ENCODE measurements at regions not wholly inside any gene's neighbourhood (a gene's known extent, or its start where the extent isn't known, plus 50 kb on each side); places are given as distances from the start of the nearest gene placed in this dataset.
A peak's percentile ranks its signal among the peaks of the same experiment; 100 is the strongest.

DNA sequence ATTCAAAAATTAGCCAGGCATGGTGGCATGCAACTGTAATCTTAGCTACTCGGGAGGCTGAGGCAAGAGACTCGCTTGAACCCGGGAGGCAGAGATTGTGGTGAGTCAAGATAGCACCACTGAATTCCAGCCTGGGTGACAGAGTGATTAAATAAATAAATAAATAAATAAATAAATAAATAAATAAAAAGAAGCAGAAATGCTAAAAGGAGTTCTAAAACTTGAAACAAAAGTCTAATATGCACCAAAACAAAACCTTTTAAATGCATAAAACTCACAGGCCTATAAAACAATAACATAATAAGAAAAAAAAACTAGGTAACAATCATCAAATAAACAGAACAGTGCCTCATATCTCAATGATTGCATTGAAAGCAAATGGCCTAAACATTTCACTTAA is 1458.9 kb downstream of the AMY1C start:
- Histone ChIP-seq H2AFZ (no peak overlapping the region), H3K27ac (no peak overlapping the region), H3K4me2 (no peak overlapping the region), H3K9me3 (ENCODE audit: insufficient read depth, low read depth) (peaks cover 4% of the 10 kb centered on the region; the same call in 1 of the 2 replicates), H3F3A (ENCODE audit: insufficient read depth, low read depth) (no peaks in the 10 kb centered on the region), H3K9me2 (ENCODE audit: insufficient read depth) (0 out of 2 replicates have a peak, but pooled peaks cover 4% of the 10 kb centered on the region), H3K36me3 (ENCODE audit: low read depth) (no peaks in the 10 kb centered on the region), H3K79me2 (ENCODE audit: low read depth) (no peaks in the 10 kb centered on the region), H4K20me1 (ENCODE audit: insufficient read depth) (0 out of 2 replicates have a peak, but pooled peaks cover 2% of the 10 kb centered on the region), H3K4me3 (no peak overlapping the region), H3K4me1 (replicated peaks; ENCODE audit: insufficient read depth) (no peaks in the 10 kb centered on the region), H3K27me3 (ENCODE audit: insufficient read depth, low read depth) (no peaks in the 10 kb centered on the region)
- no peak for DNase-seq
- ChIA-PET POLR2A (ENCODE audit: unreplicated experiment) (no interaction called here), CTCF (no interaction called here)
- TF ChIP-seq, protein P1, sequence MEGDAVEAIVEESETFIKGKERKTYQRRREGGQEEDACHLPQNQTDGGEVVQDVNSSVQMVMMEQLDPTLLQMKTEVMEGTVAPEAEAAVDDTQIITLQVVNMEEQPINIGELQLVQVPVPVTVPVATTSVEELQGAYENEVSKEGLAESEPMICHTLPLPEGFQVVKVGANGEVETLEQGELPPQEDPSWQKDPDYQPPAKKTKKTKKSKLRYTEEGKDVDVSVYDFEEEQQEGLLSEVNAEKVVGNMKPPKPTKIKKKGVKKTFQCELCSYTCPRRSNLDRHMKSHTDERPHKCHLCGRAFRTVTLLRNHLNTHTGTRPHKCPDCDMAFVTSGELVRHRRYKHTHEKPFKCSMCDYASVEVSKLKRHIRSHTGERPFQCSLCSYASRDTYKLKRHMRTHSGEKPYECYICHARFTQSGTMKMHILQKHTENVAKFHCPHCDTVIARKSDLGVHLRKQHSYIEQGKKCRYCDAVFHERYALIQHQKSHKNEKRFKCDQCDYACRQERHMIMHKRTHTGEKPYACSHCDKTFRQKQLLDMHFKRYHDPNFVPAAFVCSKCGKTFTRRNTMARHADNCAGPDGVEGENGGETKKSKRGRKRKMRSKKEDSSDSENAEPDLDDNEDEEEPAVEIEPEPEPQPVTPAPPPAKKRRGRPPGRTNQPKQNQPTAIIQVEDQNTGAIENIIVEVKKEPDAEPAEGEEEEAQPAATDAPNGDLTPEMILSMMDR (conservative IDR thresholded peaks at IDR 0.05) = no peak
- TF ChIP-seq EZH2 (IDR thresholded peaks at IDR 0.05; ENCODE audit: low read depth) = no peak
- intact Hi-C loops (cut with micrococcal nuclease; ENCODE audit: unreplicated experiment) = no loop called here
- BruUV-seq (replicated peaks) = no TSS peak

DNA sequence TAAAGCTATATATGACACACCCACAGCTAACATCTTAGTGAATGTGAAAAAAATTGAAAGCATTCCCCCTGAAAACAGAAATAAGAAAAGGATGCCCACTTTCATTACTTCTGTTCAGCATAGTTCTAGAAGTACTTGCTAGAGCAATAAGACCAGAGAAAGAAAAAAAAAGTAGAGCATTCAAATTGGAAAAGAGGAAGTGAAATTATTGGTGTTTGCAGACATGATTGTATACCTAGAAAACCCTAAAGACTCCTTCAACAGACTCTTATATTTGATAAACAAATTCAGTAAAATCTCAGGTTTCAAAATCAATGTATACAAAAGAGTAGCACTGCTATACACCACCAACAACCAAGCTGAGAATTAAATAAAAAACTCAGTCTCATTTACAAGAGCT is 1461.0 kb downstream of the AMY1C start:
- CTCF ChIA-PET = no interaction called here
- Histone ChIP-seq H2AFZ (0 out of 2 replicates have a peak overlapping the region, but pooled peaks have one; percentile 15), H3F3A (ENCODE audit: insufficient read depth, low read depth) (no peaks in the 10 kb centered on the region), H3K9me3 (ENCODE audit: insufficient read depth, low read depth) (peaks cover 4% of the 10 kb centered on the region; the same call in 1 of the 2 replicates), H3K4me2 (no peak overlapping the region), H3K79me2 (ENCODE audit: low read depth) (no peaks in the 10 kb centered on the region), H3K9me2 (ENCODE audit: insufficient read depth) (0 out of 2 replicates have a peak, but pooled peaks cover 4% of the 10 kb centered on the region), H3K4me3 (no peak overlapping the region), H3K4me1 (replicated peaks; ENCODE audit: insufficient read depth) (no peaks in the 10 kb centered on the region), H3K36me3 (ENCODE audit: low read depth) (no peaks in the 10 kb centered on the region), H3K27ac (no peak overlapping the region), H4K20me1 (ENCODE audit: insufficient read depth) (0 out of 2 replicates have a peak, but pooled peaks cover 2% of the 10 kb centered on the region), H3K27me3 (ENCODE audit: insufficient read depth, low read depth) (no peaks in the 10 kb centered on the region)
- TF ChIP-seq EZH2 (IDR thresholded peaks at IDR 0.05; ENCODE audit: low read depth) = no peak
- TF ChIP-seq, protein P1 (conservative IDR thresholded peaks at IDR 0.05) = no peak
- no TSS peak for BruUV-seq (replicated peaks)
- intact Hi-C loops (cut with micrococcal nuclease; ENCODE audit: unreplicated experiment) = no loop called here
- POLR2A ChIA-PET (ENCODE audit: unreplicated experiment) = no interaction called here
- no peak for DNase-seq

DNA sequence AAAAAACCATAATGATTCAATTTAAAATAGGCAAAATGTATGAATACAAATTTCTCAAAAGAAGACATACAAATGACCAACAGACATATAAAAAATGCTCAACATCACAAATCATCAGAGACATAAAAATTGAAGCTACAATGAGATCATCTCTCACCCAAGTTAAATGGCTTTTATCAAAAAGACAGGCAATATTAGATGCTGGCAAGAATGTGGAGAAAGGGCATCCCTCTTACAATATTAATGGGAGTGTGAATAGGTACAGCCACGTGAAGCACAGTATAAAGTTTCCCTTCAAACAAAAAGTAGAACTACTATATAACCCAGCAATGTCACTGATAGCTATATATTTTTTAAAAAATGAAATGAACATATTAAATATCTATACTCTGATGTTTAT is 1481.7 kb downstream of the AMY1C start:
- Histone ChIP-seq H3K9me2 (ENCODE audit: insufficient read depth) (0 out of 2 replicates have a peak, but pooled peaks cover 3% of the 10 kb centered on the region), H3K9me3 (ENCODE audit: insufficient read depth, low read depth) (peaks cover 5% of the 10 kb centered on the region; the same call in 1 of the 2 replicates), H3K36me3 (ENCODE audit: low read depth) (no peaks in the 10 kb centered on the region), H3F3A (ENCODE audit: insufficient read depth, low read depth) (no peaks in the 10 kb centered on the region), H3K4me2 (no peak overlapping the region), H3K27me3 (ENCODE audit: insufficient read depth, low read depth) (no peaks in the 10 kb centered on the region), H2AFZ (no peak overlapping the region), H3K79me2 (ENCODE audit: low read depth) (no peaks in the 10 kb centered on the region), H3K27ac (no peak overlapping the region), H4K20me1 (ENCODE audit: insufficient read depth) (no peaks in the 10 kb centered on the region), H3K4me3 (no peak overlapping the region), H3K4me1 (replicated peaks; ENCODE audit: insufficient read depth) (no peaks in the 10 kb centered on the region)
- ChIA-PET CTCF (no interaction called here), POLR2A (ENCODE audit: unreplicated experiment) (no interaction called here)
- DNase-seq = no peak
- BruUV-seq (replicated peaks) = no TSS peak
- TF ChIP-seq, protein P1 (conservative IDR thresholded peaks at IDR 0.05) = no peak
- no peak for TF ChIP-seq EZH2 (IDR thresholded peaks at IDR 0.05; ENCODE audit: low read depth)
- intact Hi-C loops (cut with micrococcal nuclease; ENCODE audit: unreplicated experiment) = no loop called here

Measured in PC-9 (cell line).